ENCODE measurements at regions not wholly inside any gene's neighbourhood (a gene's known extent, or its start where the extent isn't known, plus 50 kb on each side); places are given as distances from the start of the nearest gene placed in this dataset.
A peak's percentile ranks its signal among the peaks of the same experiment; 100 is the strongest.

DNA sequence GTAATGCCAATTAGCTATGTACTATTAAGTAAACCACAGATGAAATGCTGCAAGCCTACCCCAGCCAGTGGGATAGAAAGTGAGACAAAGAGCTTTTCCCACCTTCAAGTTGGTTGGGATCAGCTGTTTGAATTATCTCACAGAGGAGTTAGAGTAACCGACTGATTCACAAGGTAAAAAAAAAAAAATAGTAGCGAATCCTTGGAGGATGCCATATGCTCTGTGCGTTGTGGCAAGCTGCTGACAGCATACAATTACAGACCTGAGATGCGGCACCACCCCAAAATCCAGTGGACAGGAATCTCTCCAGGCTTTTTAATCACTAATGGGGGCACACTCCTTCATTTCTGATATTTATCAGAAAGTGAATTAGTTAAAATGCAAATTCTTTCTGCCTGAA lies 157.0 kb upstream of the RMST start:
- no peak for DNase-seq
- Histone ChIP-seq H3K4me3 (no peak overlapping the region), H3K4me1 (no peaks in the 10 kb centered on the region), H3K27ac (replicated peaks) (no peak overlapping the region), H3K27me3 (ENCODE audit: low read depth) (no peaks in the 10 kb centered on the region), H3K36me3 (no peaks in the 10 kb centered on the region), H3K9me3 (replicated peaks) (no peaks in the 10 kb centered on the region)
- TF ChIP-seq, protein P1, sequence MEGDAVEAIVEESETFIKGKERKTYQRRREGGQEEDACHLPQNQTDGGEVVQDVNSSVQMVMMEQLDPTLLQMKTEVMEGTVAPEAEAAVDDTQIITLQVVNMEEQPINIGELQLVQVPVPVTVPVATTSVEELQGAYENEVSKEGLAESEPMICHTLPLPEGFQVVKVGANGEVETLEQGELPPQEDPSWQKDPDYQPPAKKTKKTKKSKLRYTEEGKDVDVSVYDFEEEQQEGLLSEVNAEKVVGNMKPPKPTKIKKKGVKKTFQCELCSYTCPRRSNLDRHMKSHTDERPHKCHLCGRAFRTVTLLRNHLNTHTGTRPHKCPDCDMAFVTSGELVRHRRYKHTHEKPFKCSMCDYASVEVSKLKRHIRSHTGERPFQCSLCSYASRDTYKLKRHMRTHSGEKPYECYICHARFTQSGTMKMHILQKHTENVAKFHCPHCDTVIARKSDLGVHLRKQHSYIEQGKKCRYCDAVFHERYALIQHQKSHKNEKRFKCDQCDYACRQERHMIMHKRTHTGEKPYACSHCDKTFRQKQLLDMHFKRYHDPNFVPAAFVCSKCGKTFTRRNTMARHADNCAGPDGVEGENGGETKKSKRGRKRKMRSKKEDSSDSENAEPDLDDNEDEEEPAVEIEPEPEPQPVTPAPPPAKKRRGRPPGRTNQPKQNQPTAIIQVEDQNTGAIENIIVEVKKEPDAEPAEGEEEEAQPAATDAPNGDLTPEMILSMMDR (IDR thresholded peaks at IDR 0.05; ENCODE audit: borderline replicate concordance) = no peak
- intact Hi-C loops (cut with micrococcal nuclease) = loop anchor here (5.0 kb wide), 1 partner anchor 158 kb away; no protein-coding TSS in a partner anchor

DNA sequence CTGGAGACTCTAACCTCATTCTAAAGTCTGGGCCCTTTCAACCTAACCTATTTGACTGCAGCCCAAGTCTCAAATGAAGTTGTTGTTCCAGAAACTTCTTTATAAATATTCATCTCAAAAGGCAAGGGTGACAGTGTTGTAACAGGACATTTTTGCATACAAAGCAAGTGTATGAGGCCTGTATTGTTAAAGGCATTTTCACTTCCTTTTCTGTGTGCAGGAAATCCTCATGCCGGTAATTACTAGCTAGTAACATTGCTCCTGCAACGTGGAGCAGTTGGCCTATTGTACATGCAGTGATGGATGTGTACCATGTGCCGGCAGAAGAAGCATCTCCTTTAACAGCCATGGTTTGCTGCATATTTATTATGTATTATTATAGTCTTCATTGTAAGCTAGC lies 156.5 kb upstream of the RMST start:
- TF ChIP-seq, protein P1 (IDR thresholded peaks at IDR 0.05; ENCODE audit: borderline replicate concordance) = no peak
- Histone ChIP-seq H3K36me3 (no peaks in the 10 kb centered on the region), H3K27ac (replicated peaks) (no peak overlapping the region), H3K4me1 (no peaks in the 10 kb centered on the region), H3K27me3 (ENCODE audit: low read depth) (peaks cover under 1% of the 10 kb centered on the region), H3K9me3 (replicated peaks) (no peaks in the 10 kb centered on the region), H3K4me3 (no peak overlapping the region)
- no peak for DNase-seq
- intact Hi-C loops (cut with micrococcal nuclease) = loop anchor here (5.0 kb wide), 1 partner anchor 159 kb away; no protein-coding TSS in a partner anchor

DNA sequence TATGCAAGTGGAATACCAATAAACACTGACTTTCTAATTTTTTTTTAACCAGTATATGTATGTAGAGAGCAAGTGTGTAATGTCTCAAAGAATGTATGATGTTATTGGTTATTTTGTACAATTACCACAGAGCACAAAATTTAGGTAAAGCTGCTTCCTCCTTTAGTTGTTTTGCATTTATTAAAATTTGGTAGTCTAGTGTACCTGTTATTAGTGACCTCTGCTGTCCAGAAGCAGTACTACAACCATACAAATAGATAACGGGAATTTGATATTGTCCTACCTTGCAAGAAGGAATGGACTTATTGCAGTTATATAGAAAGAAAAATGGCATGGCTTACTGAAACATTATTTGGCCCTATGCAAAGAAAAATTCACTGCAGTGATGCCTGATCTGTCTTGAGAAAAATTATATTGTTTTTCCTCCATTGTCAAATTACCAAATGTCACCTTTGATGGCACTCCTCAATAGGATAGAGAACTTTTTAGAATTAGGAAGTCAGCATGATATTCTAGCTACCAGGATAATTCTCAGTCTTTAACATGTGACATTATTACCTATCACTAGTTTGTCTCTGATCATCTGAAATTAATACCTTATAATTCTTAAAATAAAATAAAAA lies 153.9 kb upstream of the RMST start:
- H3K27me3 ChIP-seq (ENCODE audit: low read depth) = peaks cover 15% of the 10 kb centered on the region
- no peaks in the 10 kb centered on the region for H3K4me1 ChIP-seq
- no peak overlapping the region for H3K27ac ChIP-seq (replicated peaks)
- H3K4me3 ChIP-seq = no peak overlapping the region
- TF ChIP-seq, protein P1 (IDR thresholded peaks at IDR 0.05; ENCODE audit: borderline replicate concordance) = peak; percentile 77
- H3K9me3 ChIP-seq (replicated peaks) = no peaks in the 10 kb centered on the region
- no peak for DNase-seq
- H3K36me3 ChIP-seq = no peaks in the 10 kb centered on the region
- intact Hi-C loops (cut with micrococcal nuclease) = loop anchor here (5.0 kb wide), 1 partner anchor 161 kb away; no protein-coding TSS in a partner anchor

DNA sequence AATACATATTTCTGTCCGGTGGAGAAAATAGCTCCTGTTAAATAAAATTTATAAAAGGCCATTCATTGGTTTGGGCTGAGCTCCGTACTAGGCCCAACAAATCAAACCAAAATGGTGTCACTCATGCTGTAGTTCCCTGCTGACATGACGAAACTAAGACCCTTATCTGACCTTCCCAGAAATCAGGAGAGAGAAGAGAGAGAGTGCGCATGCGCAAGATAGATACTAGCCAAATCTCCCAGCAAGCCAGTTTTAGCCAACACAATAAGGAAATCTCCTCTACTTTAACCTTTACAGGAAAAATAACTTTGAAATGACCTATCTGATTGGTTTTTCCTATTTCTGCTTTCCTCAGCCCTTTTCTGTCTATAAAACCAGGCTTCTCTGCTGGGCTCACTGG lies 152.7 kb upstream of the RMST start:
- intact Hi-C loops (cut with micrococcal nuclease) = loop anchor here (5.0 kb wide), 1 partner anchor 163 kb away; no protein-coding TSS in a partner anchor
- Histone ChIP-seq H3K4me1 (no peaks in the 10 kb centered on the region), H3K9me3 (replicated peaks) (no peaks in the 10 kb centered on the region), H3K36me3 (no peaks in the 10 kb centered on the region), H3K27ac (replicated peaks) (no peak overlapping the region), H3K27me3 (ENCODE audit: low read depth) (peaks cover 15% of the 10 kb centered on the region), H3K4me3 (no peak overlapping the region)
- no peak for DNase-seq
- TF ChIP-seq, protein P1 (IDR thresholded peaks at IDR 0.05; ENCODE audit: borderline replicate concordance) = no peak

DNA sequence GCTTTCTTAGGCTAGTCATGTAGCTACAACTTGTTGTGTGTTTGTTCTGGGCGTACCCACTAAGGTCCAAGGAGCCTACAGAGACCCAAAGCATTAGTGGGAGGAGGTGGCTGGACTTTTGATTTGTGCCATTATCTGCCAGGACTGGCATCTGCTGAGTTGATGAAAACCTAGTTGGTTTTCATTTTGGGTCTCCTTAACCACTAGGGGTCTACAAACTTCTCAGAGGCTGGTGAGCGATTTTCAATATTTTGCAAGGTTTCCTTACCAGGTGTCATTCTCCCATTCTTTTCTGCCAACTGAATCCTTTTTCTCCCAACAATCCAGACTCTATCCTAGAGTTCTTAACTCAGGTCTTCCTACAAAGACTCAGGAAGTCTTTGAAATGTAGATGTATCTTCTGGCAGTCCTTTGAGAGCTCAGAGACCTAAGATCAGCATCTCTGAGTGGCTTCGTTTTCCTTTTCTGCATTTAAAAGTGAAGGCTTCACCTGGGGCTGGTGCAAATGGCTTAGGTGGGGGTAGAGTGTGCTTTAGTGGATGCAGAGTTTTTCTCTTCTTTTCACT lies 150.0 kb upstream of the RMST start:
- intact Hi-C loops (cut with micrococcal nuclease) = no loop called here

More for the DNA sequence above, 150.0 kb upstream of the RMST start:
- no peak for DNase-seq
- Histone ChIP-seq H3K27me3 (ENCODE audit: low read depth) (peaks cover 15% of the 10 kb centered on the region), H3K4me1 (no peaks in the 10 kb centered on the region), H3K36me3 (no peaks in the 10 kb centered on the region), H3K27ac (replicated peaks) (no peak overlapping the region), H3K9me3 (replicated peaks) (no peaks in the 10 kb centered on the region), H3K4me3 (no peak overlapping the region)
- TF ChIP-seq, protein P1 (IDR thresholded peaks at IDR 0.05; ENCODE audit: borderline replicate concordance) = no peak
